ENCODE measurements at regions not wholly inside any gene's neighbourhood (a gene's known extent, or its start where the extent isn't known, plus 50 kb on each side); places are given as distances from the start of the nearest gene placed in this dataset.

- no peaks in the 10 kb centered on the region for H3K9me3 Mint-ChIP-seq
- peaks cover 3% of the 10 kb centered on the region for H3K27me3 Mint-ChIP-seq
- H3K36me3 Mint-ChIP-seq (ENCODE audit: low read depth) = no peaks in the 10 kb centered on the region
- peaks cover 14% of the 10 kb centered on the region for H3K4me1 Mint-ChIP-seq
- H3K27ac Mint-ChIP-seq = no peak overlapping the region
- ATAC-seq (replicated peaks) = no peak
- H3K4me3 Mint-ChIP-seq = no peak overlapping the region
These were observed 140.2 kb upstream of the JUN start for GRCh38 chr1:58924016-58924565.

GRCh38 chr1:58924821-58925220 lies 141.0 kb upstream of the JUN start:
- H3K36me3 Mint-ChIP-seq (ENCODE audit: low read depth) = no peaks in the 10 kb centered on the region
- no peak overlapping the region for H3K27ac Mint-ChIP-seq
- no peak overlapping the region for H3K4me3 Mint-ChIP-seq
- no peaks in the 10 kb centered on the region for H3K9me3 Mint-ChIP-seq
- H3K4me1 Mint-ChIP-seq = peaks cover 20% of the 10 kb centered on the region
- peaks cover 3% of the 10 kb centered on the region for H3K27me3 Mint-ChIP-seq
- ATAC-seq (replicated peaks) = no peak

GRCh38 chr1:58925247-58925646 lies 141.4 kb upstream of the JUN start:
- peaks cover 21% of the 10 kb centered on the region for H3K4me1 Mint-ChIP-seq
- H3K36me3 Mint-ChIP-seq (ENCODE audit: low read depth) = no peaks in the 10 kb centered on the region
- peaks cover 3% of the 10 kb centered on the region for H3K27me3 Mint-ChIP-seq
- H3K27ac Mint-ChIP-seq = no peak overlapping the region
- ATAC-seq (replicated peaks) = no peak
- H3K4me3 Mint-ChIP-seq = no peak overlapping the region
- H3K9me3 Mint-ChIP-seq = no peaks in the 10 kb centered on the region

GRCh38 chr1:58926152-58926551 lies 142.3 kb upstream of the JUN start:
- H3K9me3 Mint-ChIP-seq = no peaks in the 10 kb centered on the region
- H3K4me1 Mint-ChIP-seq = peaks cover 21% of the 10 kb centered on the region
- ATAC-seq (replicated peaks) = no peak
- H3K27ac Mint-ChIP-seq = no peak overlapping the region
- H3K36me3 Mint-ChIP-seq (ENCODE audit: low read depth) = no peaks in the 10 kb centered on the region
- peaks cover 3% of the 10 kb centered on the region for H3K27me3 Mint-ChIP-seq
- no peak overlapping the region for H3K4me3 Mint-ChIP-seq

GRCh38 chr1:58927041-58927721 lies 143.3 kb upstream of the JUN start:
- no peak overlapping the region for H3K27ac Mint-ChIP-seq
- H3K36me3 Mint-ChIP-seq (ENCODE audit: low read depth) = no peaks in the 10 kb centered on the region
- ATAC-seq (replicated peaks) = no peak
- peaks cover 3% of the 10 kb centered on the region for H3K27me3 Mint-ChIP-seq
- no peak overlapping the region for H3K4me3 Mint-ChIP-seq
- no peaks in the 10 kb centered on the region for H3K9me3 Mint-ChIP-seq
- H3K4me1 Mint-ChIP-seq = peaks cover 21% of the 10 kb centered on the region

GRCh38 chr1:58927722-58928085 lies 143.9 kb upstream of the JUN start:
- Mint-ChIP-seq H3K9me3 (no peaks in the 10 kb centered on the region), H3K36me3 (ENCODE audit: low read depth) (no peaks in the 10 kb centered on the region), H3K27ac (no peak overlapping the region), H3K4me3 (no peak overlapping the region), H3K4me1 (peaks cover 16% of the 10 kb centered on the region), H3K27me3 (peaks cover 3% of the 10 kb centered on the region)
- no peak for ATAC-seq (replicated peaks)

GRCh38 chr1:58928514-58928913 lies 144.7 kb upstream of the JUN start:
- Mint-ChIP-seq H3K4me3 (no peak overlapping the region), H3K4me1 (peaks cover 20% of the 10 kb centered on the region), H3K27me3 (peaks cover 3% of the 10 kb centered on the region), H3K9me3 (no peaks in the 10 kb centered on the region), H3K27ac (no peak overlapping the region), H3K36me3 (ENCODE audit: low read depth) (no peaks in the 10 kb centered on the region)
- no peak for ATAC-seq (replicated peaks)

GRCh38 chr1:58929671-58930325 lies 146.0 kb upstream of the JUN start:
- Mint-ChIP-seq H3K9me3 (no peaks in the 10 kb centered on the region), H3K4me3 (peak overlapping the region; percentile 33), H3K36me3 (ENCODE audit: low read depth) (no peaks in the 10 kb centered on the region), H3K27ac (peak overlapping the region; percentile 68), H3K27me3 (peaks cover 3% of the 10 kb centered on the region), H3K4me1 (peaks cover 21% of the 10 kb centered on the region)
- peak; percentile 74 for ATAC-seq (replicated peaks)

GRCh38 chr1:58931024-58931423 lies 147.2 kb upstream of the JUN start:
- ATAC-seq (replicated peaks) = no peak
- peaks cover 3% of the 10 kb centered on the region for H3K27me3 Mint-ChIP-seq
- no peaks in the 10 kb centered on the region for H3K9me3 Mint-ChIP-seq
- peaks cover 21% of the 10 kb centered on the region for H3K4me1 Mint-ChIP-seq
- no peaks in the 10 kb centered on the region for H3K36me3 Mint-ChIP-seq (ENCODE audit: low read depth)
- H3K27ac Mint-ChIP-seq = no peak overlapping the region
- no peak overlapping the region for H3K4me3 Mint-ChIP-seq

- H3K9me3 Mint-ChIP-seq = no peaks in the 10 kb centered on the region
- H3K27me3 Mint-ChIP-seq = peaks cover 3% of the 10 kb centered on the region
- H3K4me1 Mint-ChIP-seq = peaks cover 21% of the 10 kb centered on the region
- H3K27ac Mint-ChIP-seq = no peak overlapping the region
- ATAC-seq (replicated peaks) = no peak
- no peaks in the 10 kb centered on the region for H3K36me3 Mint-ChIP-seq (ENCODE audit: low read depth)
- H3K4me3 Mint-ChIP-seq = no peak overlapping the region
These were observed 147.9 kb upstream of the JUN start for GRCh38 chr1:58931756-58932155.

- Mint-ChIP-seq H3K4me3 (no peak overlapping the region), H3K36me3 (ENCODE audit: low read depth) (no peaks in the 10 kb centered on the region), H3K27me3 (peaks cover 3% of the 10 kb centered on the region), H3K27ac (no peak overlapping the region), H3K4me1 (peaks cover 16% of the 10 kb centered on the region), H3K9me3 (no peaks in the 10 kb centered on the region)
- ATAC-seq (replicated peaks) = peak; percentile 28
These were observed 149.2 kb upstream of the JUN start for GRCh38 chr1:58932859-58933598.

- Mint-ChIP-seq H3K27ac (no peak overlapping the region), H3K4me1 (peaks cover 16% of the 10 kb centered on the region), H3K36me3 (ENCODE audit: low read depth) (no peaks in the 10 kb centered on the region), H3K9me3 (no peaks in the 10 kb centered on the region), H3K4me3 (no peak overlapping the region), H3K27me3 (peaks cover 2% of the 10 kb centered on the region)
- no peak for ATAC-seq (replicated peaks)
These were observed 149.7 kb upstream of the JUN start for GRCh38 chr1:58933599-58933926.

GRCh38 chr1:58934706-58935105 lies 150.9 kb upstream of the JUN start:
- Mint-ChIP-seq H3K27me3 (no peaks in the 10 kb centered on the region), H3K4me1 (peaks cover 10% of the 10 kb centered on the region), H3K36me3 (ENCODE audit: low read depth) (no peaks in the 10 kb centered on the region), H3K27ac (no peak overlapping the region), H3K4me3 (no peak overlapping the region), H3K9me3 (no peaks in the 10 kb centered on the region)
- ATAC-seq (replicated peaks) = no peak

- Mint-ChIP-seq H3K36me3 (ENCODE audit: low read depth) (no peaks in the 10 kb centered on the region), H3K27ac (no peak overlapping the region), H3K4me3 (no peak overlapping the region), H3K9me3 (no peaks in the 10 kb centered on the region), H3K27me3 (no peaks in the 10 kb centered on the region), H3K4me1 (peaks cover 25% of the 10 kb centered on the region)
- ATAC-seq (replicated peaks) = no peak
These were observed 153.1 kb upstream of the JUN start for GRCh38 chr1:58936973-58937372.

- H3K4me1 Mint-ChIP-seq = peaks cover 32% of the 10 kb centered on the region
- no peaks in the 10 kb centered on the region for H3K36me3 Mint-ChIP-seq (ENCODE audit: low read depth)
- H3K9me3 Mint-ChIP-seq = no peaks in the 10 kb centered on the region
- no peak overlapping the region for H3K4me3 Mint-ChIP-seq
- ATAC-seq (replicated peaks) = no peak
- no peak overlapping the region for H3K27ac Mint-ChIP-seq
- no peaks in the 10 kb centered on the region for H3K27me3 Mint-ChIP-seq
These were observed 155.3 kb upstream of the JUN start for GRCh38 chr1:58939146-58939545.

Measured in activated T-helper 17 cell treated with anti-CD3 and anti-CD28 coated beads, Interleukin-2, amount 50 U/mL, for 72 hours (primary cell).